ENCODE measurements at regions not wholly inside any gene's neighbourhood (a gene's known extent, or its start where the extent isn't known, plus 50 kb on each side); places are given as distances from the start of the nearest gene placed in this dataset.

DNA sequence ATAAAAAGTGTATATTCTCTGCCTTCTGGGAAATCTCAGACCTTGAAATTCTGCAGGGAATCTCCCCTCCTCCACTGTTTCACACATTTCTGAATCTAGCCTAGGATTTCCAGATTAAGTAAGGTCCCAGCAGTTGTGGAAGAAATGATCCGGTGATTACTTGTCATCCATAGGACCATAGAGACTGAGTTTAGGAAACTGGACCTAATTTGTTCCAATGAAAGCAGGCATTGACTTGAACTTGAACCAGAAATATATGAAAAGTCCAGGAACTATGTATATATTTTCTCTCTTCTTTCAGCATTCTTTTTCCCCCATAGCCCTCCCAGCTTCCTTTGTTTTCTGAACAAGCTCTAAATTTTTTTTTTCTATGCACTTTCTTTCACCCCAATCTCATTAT lies 149.5 kb upstream of the SPAG17 start:
- no peak for DNase-seq (ENCODE audit: low spot score)
- TF ChIP-seq, protein P1, sequence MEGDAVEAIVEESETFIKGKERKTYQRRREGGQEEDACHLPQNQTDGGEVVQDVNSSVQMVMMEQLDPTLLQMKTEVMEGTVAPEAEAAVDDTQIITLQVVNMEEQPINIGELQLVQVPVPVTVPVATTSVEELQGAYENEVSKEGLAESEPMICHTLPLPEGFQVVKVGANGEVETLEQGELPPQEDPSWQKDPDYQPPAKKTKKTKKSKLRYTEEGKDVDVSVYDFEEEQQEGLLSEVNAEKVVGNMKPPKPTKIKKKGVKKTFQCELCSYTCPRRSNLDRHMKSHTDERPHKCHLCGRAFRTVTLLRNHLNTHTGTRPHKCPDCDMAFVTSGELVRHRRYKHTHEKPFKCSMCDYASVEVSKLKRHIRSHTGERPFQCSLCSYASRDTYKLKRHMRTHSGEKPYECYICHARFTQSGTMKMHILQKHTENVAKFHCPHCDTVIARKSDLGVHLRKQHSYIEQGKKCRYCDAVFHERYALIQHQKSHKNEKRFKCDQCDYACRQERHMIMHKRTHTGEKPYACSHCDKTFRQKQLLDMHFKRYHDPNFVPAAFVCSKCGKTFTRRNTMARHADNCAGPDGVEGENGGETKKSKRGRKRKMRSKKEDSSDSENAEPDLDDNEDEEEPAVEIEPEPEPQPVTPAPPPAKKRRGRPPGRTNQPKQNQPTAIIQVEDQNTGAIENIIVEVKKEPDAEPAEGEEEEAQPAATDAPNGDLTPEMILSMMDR (IDR thresholded peaks at IDR 0.05; ENCODE audit: extremely low read depth, missing control alignments): no peak

DNA sequence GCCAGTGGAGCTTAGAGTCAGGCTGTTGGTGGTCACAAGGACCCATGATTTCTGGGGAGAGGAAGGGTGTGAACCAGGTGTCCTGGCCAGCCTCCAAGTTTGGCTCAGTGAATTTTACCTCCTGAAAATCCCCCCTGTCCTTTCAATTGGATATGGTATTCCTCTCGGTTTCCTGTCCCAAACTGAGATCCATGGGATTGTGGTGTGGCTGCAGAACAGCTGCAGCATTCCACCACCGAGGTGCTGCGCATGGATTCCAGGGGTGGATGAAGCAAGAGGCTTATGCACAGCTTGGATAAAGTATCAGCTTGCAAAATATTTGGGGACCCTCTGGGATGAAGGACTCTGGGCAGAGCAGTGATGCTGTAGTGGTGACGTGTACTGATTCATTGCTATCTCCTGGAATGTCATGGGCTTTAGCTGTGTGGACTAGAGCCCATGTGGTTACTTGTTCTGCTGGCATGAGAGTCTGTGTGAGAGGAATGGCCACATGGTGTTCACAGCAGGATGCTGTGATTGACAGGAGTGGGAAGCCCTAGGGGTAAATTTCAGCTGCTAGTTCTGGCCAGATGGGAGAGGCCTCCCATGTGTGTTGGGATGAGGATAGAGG lies 148.7 kb upstream of the SPAG17 start:
- TF ChIP-seq, protein P1 (IDR thresholded peaks at IDR 0.05; ENCODE audit: extremely low read depth, missing control alignments): no peak
- DNase-seq (ENCODE audit: low spot score): no peak

DNA sequence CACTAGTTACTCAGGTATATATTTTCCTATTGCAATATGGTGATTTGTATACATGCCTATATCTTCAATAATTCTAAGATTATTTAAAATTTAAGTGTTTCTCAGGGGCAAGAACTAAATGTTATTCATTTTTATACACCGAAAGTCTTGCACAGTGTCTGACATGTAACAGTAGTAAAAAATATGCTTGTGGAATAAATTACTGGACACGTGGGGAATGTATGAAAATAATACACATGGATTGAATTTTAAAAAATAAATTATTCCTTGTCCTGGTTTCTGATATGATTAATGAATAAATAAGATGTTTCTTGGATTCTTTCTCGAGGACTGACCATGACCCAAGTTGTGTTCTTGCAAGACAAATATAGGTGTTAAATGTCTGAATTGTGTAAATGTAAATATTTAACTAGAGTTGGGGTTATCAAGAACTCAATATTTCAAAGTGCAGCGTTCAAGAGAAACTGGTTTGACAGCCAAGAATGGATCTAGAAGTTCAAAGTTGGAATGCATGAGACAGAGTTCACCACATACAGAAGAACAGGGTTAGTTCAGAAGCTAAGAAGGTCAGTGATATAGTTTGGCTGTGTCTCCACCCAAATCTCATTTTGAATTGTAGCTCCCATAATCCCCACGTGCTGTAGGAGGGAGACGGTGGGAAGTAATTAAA lies 142.1 kb upstream of the SPAG17 start:
- DNase-seq (ENCODE audit: low spot score): no peak
- TF ChIP-seq, protein P1 (IDR thresholded peaks at IDR 0.05; ENCODE audit: extremely low read depth, missing control alignments): no peak

DNA sequence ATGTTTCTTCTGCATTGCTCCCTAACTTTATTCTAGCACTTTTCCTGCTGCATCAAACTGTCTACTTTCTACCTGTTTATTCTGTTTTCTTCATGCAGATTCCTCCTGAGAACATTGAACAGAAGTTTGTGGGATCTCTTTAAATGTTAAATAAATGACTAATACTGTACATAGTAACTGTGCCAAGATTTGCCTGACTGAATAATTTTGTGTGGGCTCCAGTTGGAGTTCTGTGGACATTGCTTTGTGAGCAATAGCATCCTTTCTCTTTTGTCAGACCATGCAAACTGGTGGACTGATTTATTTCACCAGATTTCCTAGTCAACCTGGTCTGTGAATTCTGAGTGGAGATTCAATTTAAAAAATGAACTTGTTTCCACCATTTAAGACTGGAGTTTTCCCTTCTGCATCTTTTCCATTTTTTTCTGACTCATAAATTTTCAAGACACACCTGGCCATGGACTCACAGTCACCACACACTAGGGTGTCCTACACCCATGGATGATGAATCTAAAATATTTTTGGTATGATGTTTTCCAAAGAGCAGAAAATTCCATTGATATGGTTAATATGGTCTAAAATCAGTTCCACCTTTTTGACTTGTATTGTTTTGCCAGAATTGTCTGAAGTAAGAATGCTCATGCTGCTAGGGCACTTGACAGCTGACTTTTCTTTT lies 140.7 kb upstream of the SPAG17 start:
- no peak for DNase-seq (ENCODE audit: low spot score)
- TF ChIP-seq, protein P1 (IDR thresholded peaks at IDR 0.05; ENCODE audit: extremely low read depth, missing control alignments): no peak

DNA sequence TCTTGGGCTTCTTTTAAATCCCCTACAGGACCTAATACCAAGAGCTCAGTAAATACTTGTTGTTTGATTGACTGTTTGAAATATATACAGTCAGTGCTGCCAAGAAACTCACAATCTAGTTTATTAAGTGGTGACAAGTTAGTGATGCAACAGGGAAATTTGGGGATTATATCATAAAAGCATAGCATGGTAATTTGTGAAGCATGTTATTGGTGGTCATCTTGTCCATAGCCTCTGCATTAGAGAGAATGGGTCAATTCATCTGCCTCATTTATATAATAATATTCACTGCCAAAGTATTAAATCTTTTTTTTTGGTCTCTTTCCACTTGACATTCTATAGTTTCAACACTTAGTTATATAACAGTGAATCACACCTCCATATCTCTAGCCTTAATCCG lies 138.2 kb upstream of the SPAG17 start:
- TF ChIP-seq, protein P1 (IDR thresholded peaks at IDR 0.05; ENCODE audit: extremely low read depth, missing control alignments): no peak
- DNase-seq (ENCODE audit: low spot score): no peak

DNA sequence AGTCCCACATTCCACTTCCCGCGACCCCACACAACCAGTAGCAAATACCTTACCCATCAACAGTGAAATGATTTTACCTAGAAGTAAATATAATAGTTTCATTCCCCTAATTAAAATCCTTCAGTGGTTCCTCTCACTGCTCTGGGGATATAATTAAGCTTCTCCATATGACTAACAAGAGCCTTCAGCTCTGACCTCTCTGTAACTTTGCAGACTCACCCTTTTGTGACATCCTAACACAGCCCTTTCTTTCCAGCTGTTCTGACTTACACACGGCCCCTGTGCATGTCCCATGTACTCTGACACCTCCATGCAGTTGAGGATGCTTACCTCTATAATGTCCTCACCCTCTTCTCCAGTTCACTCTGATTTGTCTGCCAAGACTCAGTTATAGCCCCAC lies 137.3 kb upstream of the SPAG17 start:
- no peak for DNase-seq (ENCODE audit: low spot score)
- TF ChIP-seq, protein P1 (IDR thresholded peaks at IDR 0.05; ENCODE audit: extremely low read depth, missing control alignments): no peak

DNA sequence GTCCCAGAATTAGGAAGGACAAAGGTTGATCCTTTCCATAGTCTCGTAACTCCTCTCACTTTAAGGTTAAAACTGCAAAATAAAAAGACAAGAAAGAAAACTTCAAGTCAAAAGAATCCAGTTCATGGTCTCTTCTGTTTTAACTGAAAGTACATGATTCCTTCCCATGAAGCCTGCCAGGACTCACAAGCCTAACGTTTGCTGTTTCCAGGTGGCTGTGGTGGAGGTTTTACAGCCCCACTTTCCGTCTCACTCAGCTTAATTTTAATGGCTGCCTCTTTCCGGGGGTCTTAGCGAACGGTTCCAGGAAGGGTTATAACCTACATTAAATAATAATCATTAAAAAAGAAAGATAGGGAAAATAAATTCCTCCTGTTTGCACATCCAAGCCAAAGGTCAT lies 136.8 kb upstream of the SPAG17 start:
- DNase-seq (ENCODE audit: low spot score): no peak
- TF ChIP-seq, protein P1 (IDR thresholded peaks at IDR 0.05; ENCODE audit: extremely low read depth, missing control alignments): no peak

Measured in GM20000 (cell line).